ENCODE measurements at regions not wholly inside any gene's neighbourhood (a gene's known extent, or its start where the extent isn't known, plus 50 kb on each side); places are given as distances from the start of the nearest gene placed in this dataset.

- no peak for TF ChIP-seq SMC3 (conservative IDR thresholded peaks at IDR 0.05; ENCODE audit: poor library complexity)
- TF ChIP-seq TAF1 (IDR thresholded peaks at IDR 0.05; ENCODE audit: low read depth), result no peak
- no peak for TF ChIP-seq MXI1 (conservative IDR thresholded peaks at IDR 0.05; ENCODE audit: poor library complexity, severe bottlenecking)
- TF ChIP-seq EP300 (conservative IDR thresholded peaks at IDR 0.05; ENCODE audit: poor library complexity, severe bottlenecking), result no peak
- TF ChIP-seq EZH2 (IDR thresholded peaks at IDR 0.05; ENCODE audit: borderline replicate concordance, insufficient read depth, low read length, poor library complexity, severe bottlenecking), result no peak
- no peaks in the 10 kb centered on the region for H3K27me3 ChIP-seq (ENCODE audit: insufficient read depth, low read depth, low read length)
- H3K4me2 ChIP-seq (ENCODE audit: low read length), result no peak overlapping the region
- H3K79me2 ChIP-seq (replicated peaks; ENCODE audit: insufficient read depth, low read length), result no peaks in the 10 kb centered on the region
- no peaks in the 10 kb centered on the region for H3F3A ChIP-seq (ENCODE audit: insufficient read depth, low read length, poor library complexity, severe bottlenecking)
- no peak overlapping the region for H3K9ac ChIP-seq (ENCODE audit: low read length)
- H3K9me3 ChIP-seq (ENCODE audit: low read length), result no peaks in the 10 kb centered on the region
- H3K27ac ChIP-seq (ENCODE audit: low read length), result no peak overlapping the region
- no peak overlapping the region for H3K4me3 ChIP-seq (ENCODE audit: low read length)
- no peaks in the 10 kb centered on the region for H3K9me2 ChIP-seq (ENCODE audit: insufficient read depth, low read length)
- H2AFZ ChIP-seq (ENCODE audit: low read depth, low read length), result no peak overlapping the region
- H3K36me3 ChIP-seq (ENCODE audit: insufficient read depth, low read length), result no peaks in the 10 kb centered on the region
- H4K20me1 ChIP-seq (ENCODE audit: insufficient read depth), result no peaks in the 10 kb centered on the region
Measured at GRCh38 chr5:62780888-62781287, 202.3 kb downstream of the LRRC70 start.

GRCh38 chr5:62780230-62780629 lies 201.6 kb downstream of the LRRC70 start:
- Histone ChIP-seq H3K27me3 (ENCODE audit: insufficient read depth, low read depth, low read length) (no peaks in the 10 kb centered on the region), H3K79me2 (replicated peaks; ENCODE audit: insufficient read depth, low read length) (no peaks in the 10 kb centered on the region), H3K9me3 (ENCODE audit: low read length) (no peaks in the 10 kb centered on the region), H3K9ac (ENCODE audit: low read length) (no peak overlapping the region), H4K20me1 (ENCODE audit: insufficient read depth) (no peaks in the 10 kb centered on the region), H3K27ac (ENCODE audit: low read length) (no peak overlapping the region), H3K4me2 (ENCODE audit: low read length) (no peak overlapping the region), H3K9me2 (ENCODE audit: insufficient read depth, low read length) (no peaks in the 10 kb centered on the region), H3F3A (ENCODE audit: insufficient read depth, low read length, poor library complexity, severe bottlenecking) (no peaks in the 10 kb centered on the region), H3K4me3 (ENCODE audit: low read length) (no peak overlapping the region), H2AFZ (ENCODE audit: low read depth, low read length) (no peak overlapping the region), H3K36me3 (ENCODE audit: insufficient read depth, low read length) (no peaks in the 10 kb centered on the region)
- TF ChIP-seq RAD21 (conservative IDR thresholded peaks at IDR 0.05) (no peak), EP300 (conservative IDR thresholded peaks at IDR 0.05; ENCODE audit: poor library complexity, severe bottlenecking) (no peak), CTCF (IDR thresholded peaks at IDR 0.05; ENCODE audit: poor library complexity, severe bottlenecking) (no peak), TAF1 (IDR thresholded peaks at IDR 0.05; ENCODE audit: low read depth) (no peak), POLR2AphosphoS5 (IDR thresholded peaks at IDR 0.05) (no peak), SMC3 (conservative IDR thresholded peaks at IDR 0.05; ENCODE audit: poor library complexity) (no peak), REST (IDR thresholded peaks at IDR 0.05; ENCODE audit: borderline replicate concordance) (no peak), EZH2 (IDR thresholded peaks at IDR 0.05; ENCODE audit: borderline replicate concordance, insufficient read depth, low read length, poor library complexity, severe bottlenecking) (no peak), MXI1 (conservative IDR thresholded peaks at IDR 0.05; ENCODE audit: poor library complexity, severe bottlenecking) (no peak)
